22Rv1 (cell line): ENCODE measurements at regions not wholly inside any gene's neighbourhood (a gene's known extent, or its start where the extent isn't known, plus 50 kb on each side); places are given as distances from the start of the nearest gene placed in this dataset.

Source experiments
- CTCF ChIP-seq: fragments of 450-650 bp; IDR thresholded peaks from 2 replicates; pipeline ENCODE4 v1.5.1; 2017; ENCODE audit warnings: mild to moderate bottlenecking
- ZFX ChIP-seq: fragments of 450-650 bp; IDR thresholded peaks from 2 replicates; pipeline ENCODE4 v1.6.1; 2017; ENCODE audit warnings: antibody characterized with exemption, borderline replicate concordance

- TF ChIP-seq CTCF (no peak), ZFX (no peak)
Observed at GRCh38 chr12:64976131-64976530, 145.0 kb downstream of the WIF1 start.
